DND-41 (cell line): ENCODE measurements at regions not wholly inside any gene's neighbourhood (a gene's known extent, or its start where the extent isn't known, plus 50 kb on each side); places are given as distances from the start of the nearest gene placed in this dataset.

Experiments
- ATAC-seq: fragments of 200-7000 bp; cut with Tn5 transposase; 3 replicates; pipeline ENCODE4 v1.9.1; 2021; ENCODE audit warnings: low read depth; ENCODE audit not compliant: insufficient read depth
- DNase-seq: peaks from one replicate; pipeline ENCODE4 v3.0.0-alpha.2; 2020
- H2AFZ ChIP-seq: 2 replicates; pipeline ENCODE4 v1.6.0; 2012; ENCODE audit warnings: low read depth, low read length
- H3K27ac ChIP-seq: 2 replicates; pipeline ENCODE4 v1.5.1; 2012; ENCODE audit warnings: low read length, inconsistent platforms
- H3K27me3 ChIP-seq: fragments of 200-600 bp; sonication (generic); 2 replicates; pipeline ENCODE4 v1.6.0; 2012; ENCODE audit warnings: low read length, mild to moderate bottlenecking, inconsistent platforms; ENCODE audit not compliant: insufficient read depth, poor library complexity
- H3K36me3 ChIP-seq: 2 replicates; pipeline ENCODE4 v1.5.1; 2012; ENCODE audit warnings: low read length, inconsistent platforms; ENCODE audit not compliant: insufficient read depth
- H3K4me1 ChIP-seq: 2 replicates; pipeline ENCODE4 v1.5.1; 2012; ENCODE audit warnings: mild to moderate bottlenecking, low read length; ENCODE audit not compliant: insufficient read depth
- H3K4me2 ChIP-seq: 2 replicates; pipeline ENCODE4 v1.6.0; 2012; ENCODE audit warnings: mild to moderate bottlenecking, moderate library complexity, low read length, inconsistent platforms; ENCODE audit not compliant: insufficient read depth
- H3K4me3 ChIP-seq, 2 experiments: fragments of 200-600 bp in 1 of 2; shearing (Covaris generic) in 1 of 2; 2 replicates each; pipeline ENCODE4 v1.5.1; 2012 to 2016; ENCODE audit warnings: inconsistent platforms in 2 of 2, low read length in 2 of 2, mild to moderate bottlenecking in 2 of 2, low read depth in 1 of 2, moderate library complexity in 1 of 2
- H3K79me2 ChIP-seq: 2 replicates; pipeline ENCODE4 v1.6.0; 2012; ENCODE audit warnings: low read length, inconsistent platforms; ENCODE audit not compliant: insufficient read depth
- H3K9ac ChIP-seq: 2 replicates; pipeline ENCODE4 v1.6.0; 2012; ENCODE audit warnings: low read depth, mild to moderate bottlenecking, inconsistent platforms, low read length, moderate library complexity
- H3K9me3 ChIP-seq: 2 replicates; pipeline ENCODE4 v1.5.1; 2012; ENCODE audit warnings: low read length, moderate library complexity, mild to moderate bottlenecking, inconsistent platforms; ENCODE audit not compliant: insufficient read depth, severe bottlenecking
- H4K20me1 ChIP-seq: 2 replicates; pipeline ENCODE4 v1.6.0; 2012; ENCODE audit warnings: low read length; ENCODE audit not compliant: insufficient read depth
- EZH2 ChIP-seq: IDR thresholded peaks from 3 replicates; pipeline ENCODE4 v1.6.1; 2012; ENCODE audit warnings: borderline replicate concordance, low read depth, mild to moderate bottlenecking, moderate library complexity, low read length, inconsistent platforms; ENCODE audit not compliant: severe bottlenecking
- TF ChIP-seq, protein P1 (sequence below): IDR thresholded peaks from 2 replicates; pipeline ENCODE4 v1.5.1; 2012; ENCODE audit warnings: borderline replicate concordance, low read length, moderate library complexity, mild to moderate bottlenecking; ENCODE audit not compliant: poor library complexity, severe bottlenecking; ENCODE audit errors: extremely low read depth

DNA sequence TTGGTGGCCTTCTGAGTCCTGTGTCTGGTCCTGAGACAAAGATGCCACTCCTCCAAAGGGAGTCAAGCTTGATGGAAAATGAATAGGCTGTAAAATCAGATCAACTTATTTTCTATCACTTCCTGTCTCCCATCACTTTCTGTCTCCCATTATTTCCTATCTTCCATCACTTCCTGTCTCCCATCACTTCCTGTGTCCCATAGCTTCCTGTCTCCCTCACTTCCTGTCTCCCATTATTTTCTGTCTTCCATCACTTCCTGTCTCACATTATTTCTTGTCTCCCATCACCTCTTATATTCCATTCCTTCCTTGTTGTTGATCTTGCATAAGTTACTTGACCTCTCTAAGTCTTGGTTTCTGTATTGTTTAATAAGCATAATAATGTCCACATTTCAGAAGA is 418.5 kb upstream of the EEF2KMT start:
- no peak for ATAC-seq

DNA sequence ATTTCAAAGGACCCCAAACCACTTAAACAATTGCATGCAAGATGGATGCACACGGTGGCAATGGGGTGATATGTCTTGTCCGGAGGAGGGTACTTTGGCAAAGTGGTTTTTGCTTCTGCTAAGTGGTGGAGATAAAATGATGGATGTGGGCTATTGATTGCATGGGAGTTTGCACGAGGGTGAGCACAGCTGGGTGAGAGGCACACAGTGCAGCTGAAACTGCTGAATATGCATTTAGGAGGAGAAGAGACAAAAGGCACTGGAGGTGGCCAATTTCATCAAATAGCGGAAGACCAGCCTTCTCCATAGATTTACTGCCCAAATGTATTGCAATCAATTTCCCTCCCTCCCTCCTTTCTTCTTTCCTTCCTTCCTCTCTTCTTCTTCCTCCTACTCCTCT is 414.4 kb upstream of the EEF2KMT start:
- Histone ChIP-seq H3K4me1 (no peaks in the 10 kb centered on the region), H3K27ac (no peak overlapping the region), H3K36me3 (no peaks in the 10 kb centered on the region), H3K27me3 (no peaks in the 10 kb centered on the region), H3K9ac (no peak overlapping the region), H4K20me1 (no peaks in the 10 kb centered on the region), H3K9me3 (no peaks in the 10 kb centered on the region), H3K4me2 (no peak overlapping the region), H3K79me2 (no peaks in the 10 kb centered on the region), H2AFZ (no peak overlapping the region), H3K4me3 (no peak overlapping the region)
- no peak for DNase-seq
- TF ChIP-seq, protein P1, sequence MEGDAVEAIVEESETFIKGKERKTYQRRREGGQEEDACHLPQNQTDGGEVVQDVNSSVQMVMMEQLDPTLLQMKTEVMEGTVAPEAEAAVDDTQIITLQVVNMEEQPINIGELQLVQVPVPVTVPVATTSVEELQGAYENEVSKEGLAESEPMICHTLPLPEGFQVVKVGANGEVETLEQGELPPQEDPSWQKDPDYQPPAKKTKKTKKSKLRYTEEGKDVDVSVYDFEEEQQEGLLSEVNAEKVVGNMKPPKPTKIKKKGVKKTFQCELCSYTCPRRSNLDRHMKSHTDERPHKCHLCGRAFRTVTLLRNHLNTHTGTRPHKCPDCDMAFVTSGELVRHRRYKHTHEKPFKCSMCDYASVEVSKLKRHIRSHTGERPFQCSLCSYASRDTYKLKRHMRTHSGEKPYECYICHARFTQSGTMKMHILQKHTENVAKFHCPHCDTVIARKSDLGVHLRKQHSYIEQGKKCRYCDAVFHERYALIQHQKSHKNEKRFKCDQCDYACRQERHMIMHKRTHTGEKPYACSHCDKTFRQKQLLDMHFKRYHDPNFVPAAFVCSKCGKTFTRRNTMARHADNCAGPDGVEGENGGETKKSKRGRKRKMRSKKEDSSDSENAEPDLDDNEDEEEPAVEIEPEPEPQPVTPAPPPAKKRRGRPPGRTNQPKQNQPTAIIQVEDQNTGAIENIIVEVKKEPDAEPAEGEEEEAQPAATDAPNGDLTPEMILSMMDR = no peak
- TF ChIP-seq EZH2 = no peak
- no peak for ATAC-seq

More for the DNA sequence above, 418.5 kb upstream of the EEF2KMT start:
- Histone ChIP-seq H2AFZ (no peak overlapping the region), H3K36me3 (no peaks in the 10 kb centered on the region), H4K20me1 (no peaks in the 10 kb centered on the region), H3K4me1 (no peaks in the 10 kb centered on the region), H3K4me2 (no peak overlapping the region), H3K9ac (no peak overlapping the region), H3K4me3 (no peak overlapping the region), H3K27me3 (no peaks in the 10 kb centered on the region), H3K79me2 (no peaks in the 10 kb centered on the region), H3K9me3 (no peaks in the 10 kb centered on the region), H3K27ac (no peak overlapping the region)
- no peak for TF ChIP-seq EZH2
- TF ChIP-seq, protein P1 = no peak
- no peak for DNase-seq

DNA sequence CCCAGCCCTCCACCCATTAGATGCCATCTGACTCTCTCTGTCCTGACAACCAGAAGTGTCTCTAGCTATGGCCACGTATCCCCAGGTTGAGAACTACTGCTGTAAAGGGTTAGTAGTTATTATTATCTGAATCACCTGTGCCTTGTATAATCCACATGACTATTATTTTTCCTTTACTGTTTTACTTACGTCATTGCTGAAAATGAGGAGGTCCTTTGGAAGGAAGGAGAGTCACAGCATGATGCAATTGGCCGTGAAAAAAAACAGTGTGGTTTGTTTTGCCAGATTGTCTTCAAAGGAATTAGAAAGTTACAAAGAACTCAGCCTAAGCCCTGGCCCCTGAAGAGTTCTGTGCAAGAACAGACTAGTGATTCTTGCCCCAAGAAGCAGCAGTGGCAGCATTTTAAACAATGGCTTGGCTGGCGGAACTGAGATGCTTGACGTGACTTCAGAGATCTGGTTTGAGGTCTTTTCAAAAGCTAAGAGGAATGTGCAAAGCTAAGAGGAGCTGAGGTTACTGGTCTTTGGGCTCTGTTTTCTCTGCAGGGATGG is 413.3 kb upstream of the EEF2KMT start:
- Histone ChIP-seq H3K9me3 (no peaks in the 10 kb centered on the region), H3K9ac (no peak overlapping the region), H3K4me3 (no peak overlapping the region), H3K27ac (no peak overlapping the region), H2AFZ (no peak overlapping the region), H3K36me3 (no peaks in the 10 kb centered on the region), H3K79me2 (no peaks in the 10 kb centered on the region), H4K20me1 (no peaks in the 10 kb centered on the region), H3K27me3 (peaks cover 4% of the 10 kb centered on the region), H3K4me1 (no peaks in the 10 kb centered on the region), H3K4me2 (no peak overlapping the region)
- TF ChIP-seq, protein P1 = no peak
- TF ChIP-seq EZH2 = no peak
- no peak for ATAC-seq
- no peak for DNase-seq

DNA sequence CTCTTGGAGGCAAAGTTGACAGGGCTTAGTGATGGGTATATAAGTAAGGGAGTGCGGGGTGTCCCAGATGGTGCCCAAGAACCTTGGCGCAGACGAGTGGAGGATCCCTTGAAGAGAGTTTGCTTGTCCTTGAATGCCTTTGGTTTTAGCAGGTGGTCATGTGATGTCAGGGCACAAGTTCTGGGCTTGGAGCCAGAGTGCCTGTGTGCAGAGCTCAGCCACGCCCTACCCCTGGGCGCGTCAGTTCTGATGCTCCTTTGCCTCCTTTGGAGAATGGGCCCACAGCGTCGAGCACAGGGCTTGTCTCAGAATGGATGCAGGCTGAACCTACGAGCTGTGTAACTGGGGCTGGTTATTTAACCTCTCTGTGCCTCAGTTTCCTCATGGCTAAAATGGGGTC is 412.2 kb upstream of the EEF2KMT start:
- H3K27ac ChIP-seq = no peak overlapping the region
- no peak overlapping the region for H3K4me3 ChIP-seq
- no peak overlapping the region for H3K4me2 ChIP-seq
- DNase-seq (no peak), ATAC-seq (no peak)
- no peaks in the 10 kb centered on the region for H3K36me3 ChIP-seq
- peaks cover 5% of the 10 kb centered on the region for H3K27me3 ChIP-seq
- TF ChIP-seq EZH2 = no peak
- TF ChIP-seq, protein P1 = no peak
- no peak overlapping the region for H3K9ac ChIP-seq
- H2AFZ ChIP-seq = no peak overlapping the region
- no peaks in the 10 kb centered on the region for H3K9me3 ChIP-seq
- no peaks in the 10 kb centered on the region for H3K79me2 ChIP-seq
- H4K20me1 ChIP-seq = no peaks in the 10 kb centered on the region
- no peaks in the 10 kb centered on the region for H3K4me1 ChIP-seq
